ENCODE measurements at regions not wholly inside any gene's neighbourhood (a gene's known extent, or its start where the extent isn't known, plus 50 kb on each side); places are given as distances from the start of the nearest gene placed in this dataset.

DNA sequence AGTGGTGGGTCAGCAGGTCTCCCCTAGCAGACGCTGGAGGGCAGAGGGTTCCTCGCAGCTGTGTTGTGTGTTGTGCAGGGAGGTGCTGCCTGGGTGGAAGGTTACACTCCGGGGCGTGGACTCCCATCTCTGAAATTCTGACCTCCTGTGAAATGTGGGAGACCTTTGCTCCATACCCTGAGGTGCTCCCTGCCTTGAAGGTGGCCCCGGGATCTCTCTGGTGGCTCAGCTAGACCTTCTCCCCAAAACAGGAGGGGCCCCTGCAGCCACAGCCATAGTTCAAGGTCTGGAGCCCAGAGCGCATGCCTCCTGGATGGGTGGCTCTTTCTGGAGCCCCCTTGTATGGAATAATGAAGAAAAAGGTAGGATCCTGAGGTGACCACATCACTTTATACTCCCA is 70.2 kb downstream of the SOX1 start:
- H3K9ac ChIP-seq (replicated peaks; ENCODE audit: extremely low read depth, insufficient read depth, low read length) = no peak overlapping the region
- BruUV-seq (replicated peaks) = no TSS peak
- DNase-seq (ENCODE audit: low read depth, low spot score) = no peak
- no peak overlapping the region for H3K4me3 ChIP-seq (replicated peaks in 1 of 3; ENCODE audit: insufficient read depth in 1 of 3, low read depth in 1 of 3, low read length in 3 of 3)
- H3K4me2 ChIP-seq (ENCODE audit: insufficient read depth, low read length) = no peak overlapping the region
- H3K36me3 ChIP-seq (ENCODE audit: control insufficient read depth in 2 of 2, extremely low read depth in 1 of 2, insufficient read depth in 2 of 2, low read length in 2 of 2) = no peaks in the 10 kb centered on the region
- H3K27me3 ChIP-seq (ENCODE audit: control insufficient read depth in 2 of 2, insufficient read depth in 2 of 2, low read length in 2 of 2) = no peaks in the 10 kb centered on the region
- no peak overlapping the region for H2AFZ ChIP-seq (ENCODE audit: low read depth, low read length)
- CTCF ChIA-PET = no interaction called here
- no peaks in the 10 kb centered on the region for H3K4me1 ChIP-seq (ENCODE audit: control insufficient read depth, extremely low read depth, insufficient read depth, low read length)
- no peaks in the 10 kb centered on the region for H3K9me3 ChIP-seq (replicated peaks; ENCODE audit: control insufficient read depth, insufficient read depth, low read length)
- TF ChIP-seq, protein P1, sequence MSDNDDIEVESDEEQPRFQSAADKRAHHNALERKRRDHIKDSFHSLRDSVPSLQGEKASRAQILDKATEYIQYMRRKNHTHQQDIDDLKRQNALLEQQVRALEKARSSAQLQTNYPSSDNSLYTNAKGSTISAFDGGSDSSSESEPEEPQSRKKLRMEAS (IDR thresholded peaks at IDR 0.05; ENCODE audit: insufficient read depth, insufficient read length) = no peak
- TF ChIP-seq, protein P2, sequence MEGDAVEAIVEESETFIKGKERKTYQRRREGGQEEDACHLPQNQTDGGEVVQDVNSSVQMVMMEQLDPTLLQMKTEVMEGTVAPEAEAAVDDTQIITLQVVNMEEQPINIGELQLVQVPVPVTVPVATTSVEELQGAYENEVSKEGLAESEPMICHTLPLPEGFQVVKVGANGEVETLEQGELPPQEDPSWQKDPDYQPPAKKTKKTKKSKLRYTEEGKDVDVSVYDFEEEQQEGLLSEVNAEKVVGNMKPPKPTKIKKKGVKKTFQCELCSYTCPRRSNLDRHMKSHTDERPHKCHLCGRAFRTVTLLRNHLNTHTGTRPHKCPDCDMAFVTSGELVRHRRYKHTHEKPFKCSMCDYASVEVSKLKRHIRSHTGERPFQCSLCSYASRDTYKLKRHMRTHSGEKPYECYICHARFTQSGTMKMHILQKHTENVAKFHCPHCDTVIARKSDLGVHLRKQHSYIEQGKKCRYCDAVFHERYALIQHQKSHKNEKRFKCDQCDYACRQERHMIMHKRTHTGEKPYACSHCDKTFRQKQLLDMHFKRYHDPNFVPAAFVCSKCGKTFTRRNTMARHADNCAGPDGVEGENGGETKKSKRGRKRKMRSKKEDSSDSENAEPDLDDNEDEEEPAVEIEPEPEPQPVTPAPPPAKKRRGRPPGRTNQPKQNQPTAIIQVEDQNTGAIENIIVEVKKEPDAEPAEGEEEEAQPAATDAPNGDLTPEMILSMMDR (IDR thresholded peaks at IDR 0.05; ENCODE audit: extremely low read depth in 1 of 2, insufficient read depth in 1 of 2, low read depth in 1 of 2, low read length in 2 of 2) = no peak
- TF ChIP-seq POLR2AphosphoS5 (IDR thresholded peaks at IDR 0.05; ENCODE audit: insufficient read depth, low read depth, low read length) = no peak
- no peak for TF ChIP-seq MYC (IDR thresholded peaks at IDR 0.05; ENCODE audit: low read depth, low read length)
- no peak for TF ChIP-seq JUN (IDR thresholded peaks at IDR 0.05; ENCODE audit: borderline replicate concordance, insufficient read depth, insufficient read length, low read depth)
- TF ChIP-seq EZH2 (IDR thresholded peaks at IDR 0.05; ENCODE audit: borderline replicate concordance, low read depth, low read length, severe bottlenecking) = no peak
- no peak for TF ChIP-seq FOS (IDR thresholded peaks at IDR 0.05; ENCODE audit: borderline replicate concordance, insufficient read depth, low read length)
- TF ChIP-seq POLR2A (IDR thresholded peaks at IDR 0.05; ENCODE audit: low read depth, low read length) = no peak
- TF ChIP-seq GATA2 (IDR thresholded peaks at IDR 0.05; ENCODE audit: insufficient read depth, insufficient read length, low read depth, low read length) = no peak
- H3K9me1 ChIP-seq (replicated peaks; ENCODE audit: control insufficient read depth, extremely low read depth, insufficient read depth, low read length) = no peaks in the 10 kb centered on the region
- POLR2A ChIA-PET = no interaction called here
- H3K27ac ChIP-seq (ENCODE audit: insufficient read depth, low read depth, low read length) = no peak overlapping the region
- dilution Hi-C loops (cut with MboI; ENCODE audit: extremely low pct_ligation_motif_present, low sequenced_read_pairs) (no loop called here), intact Hi-C loops (cut with micrococcal nuclease) (no loop called here)
- FAIRE-seq = no peak
- H4K20me1 ChIP-seq (replicated peaks; ENCODE audit: control insufficient read depth, extremely low read depth, insufficient read depth, low read length) = no peaks in the 10 kb centered on the region
- no peaks in the 10 kb centered on the region for H3K79me2 ChIP-seq (ENCODE audit: control insufficient read depth, insufficient read depth, low read length)
